Amniotic stem cell (primary cell): ENCODE measurements at regions not wholly inside any gene's neighbourhood (a gene's known extent, or its start where the extent isn't known, plus 50 kb on each side); places are given as distances from the start of the nearest gene placed in this dataset.
A peak's percentile ranks its signal among the peaks of the same experiment; 100 is the strongest.

Source experiments
- DNase-seq: peaks from one replicate; lab custom pipeline; 2025; lab: John Stamatoyannopoulos, UW

DNA sequence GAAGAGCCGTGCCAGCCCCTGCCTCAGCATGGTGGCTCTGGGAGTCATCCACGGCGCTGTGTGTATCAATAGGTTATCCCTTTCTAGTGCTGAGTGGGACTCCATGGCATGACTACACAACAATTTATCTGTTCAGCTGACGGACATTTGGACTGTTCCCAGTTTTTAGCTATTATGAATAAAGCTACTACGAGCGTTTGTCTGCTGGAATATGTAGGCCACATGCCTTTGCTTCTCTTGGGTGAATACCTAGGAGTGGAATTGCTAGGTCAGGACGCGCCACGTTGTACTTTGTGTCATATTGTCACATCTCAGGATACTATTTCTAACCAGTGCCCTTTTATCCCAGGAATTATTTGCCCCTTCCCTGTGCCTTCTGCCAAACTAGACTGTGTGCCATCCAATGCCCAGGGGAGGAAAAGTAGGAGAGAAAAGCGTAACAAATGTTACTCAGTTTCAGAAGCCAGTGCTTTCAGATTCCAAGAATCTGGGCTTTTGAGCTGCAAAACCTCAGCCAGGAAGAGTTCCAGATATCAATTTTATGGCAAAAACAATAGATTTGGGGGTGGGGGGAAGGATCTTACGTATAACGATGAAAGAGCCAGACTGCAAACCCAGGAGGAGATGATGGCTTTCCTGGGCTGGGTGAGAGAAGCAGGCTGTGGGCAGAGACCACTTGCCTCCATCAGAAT, 62.5 kb upstream of the NCOR2 start:
- no peak for DNase-seq

DNA sequence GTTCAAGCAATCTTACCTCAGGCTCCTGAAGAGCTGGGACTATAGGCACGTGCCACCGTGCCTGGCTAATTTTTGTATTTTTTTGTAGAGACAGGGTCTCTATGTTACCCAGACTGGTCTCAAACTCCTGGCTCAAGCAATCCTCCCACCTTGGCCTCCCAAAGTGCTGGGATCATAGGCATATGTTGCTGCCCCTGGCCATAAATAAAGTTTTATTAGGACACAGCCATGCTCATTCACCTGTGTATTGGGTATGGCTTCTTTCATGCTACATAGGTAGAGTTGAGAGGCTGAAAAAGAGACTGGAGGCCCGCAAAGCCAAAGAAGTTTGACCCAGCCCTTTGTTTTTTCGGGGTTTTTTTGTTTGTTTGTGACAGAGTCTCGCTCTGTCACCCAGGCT, 61.7 kb upstream of the NCOR2 start:
- no peak for DNase-seq

DNA sequence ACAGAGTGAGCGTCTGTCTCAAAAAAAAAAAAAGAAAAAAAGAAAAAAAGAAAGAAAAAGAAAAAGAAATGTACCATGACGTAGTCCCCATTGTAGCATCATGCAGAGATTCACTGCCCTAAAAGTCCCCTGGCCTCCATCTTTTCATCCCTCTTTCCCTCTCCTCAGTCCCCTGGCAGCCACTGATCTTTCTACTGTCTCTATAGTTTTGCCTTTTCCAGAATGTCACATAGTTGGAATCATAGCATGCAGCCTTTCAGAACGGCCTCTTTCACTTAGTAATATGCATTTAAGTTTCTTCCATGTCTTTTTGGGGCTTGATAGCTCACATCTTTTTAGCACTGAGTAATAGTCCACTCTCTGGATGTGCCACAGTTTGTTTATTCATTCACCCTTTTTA, 60.5 kb upstream of the NCOR2 start:
- DNase-seq: no peak

DNA sequence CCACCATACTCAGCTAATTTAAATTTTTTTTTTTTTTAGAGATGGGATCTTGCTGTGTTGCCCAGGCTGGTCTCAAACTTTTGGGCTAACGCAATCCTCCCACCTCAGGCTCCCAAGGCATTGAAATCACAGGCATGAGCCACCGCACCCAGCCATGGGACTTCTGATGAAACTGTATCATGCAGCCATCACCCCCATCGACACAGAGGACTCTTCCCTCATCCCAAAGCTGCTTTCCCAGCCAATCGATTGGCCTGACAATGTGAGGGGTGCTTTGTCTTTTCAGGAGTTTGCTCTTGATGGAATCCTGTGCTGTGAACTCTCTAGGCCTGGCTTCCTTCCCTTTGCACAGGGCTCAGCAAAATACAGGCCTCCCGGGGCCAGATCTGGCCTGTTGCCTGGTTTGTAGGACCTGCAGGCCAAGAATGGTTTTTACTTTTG, 59.6 kb upstream of the NCOR2 start:
- no peak for DNase-seq

DNA sequence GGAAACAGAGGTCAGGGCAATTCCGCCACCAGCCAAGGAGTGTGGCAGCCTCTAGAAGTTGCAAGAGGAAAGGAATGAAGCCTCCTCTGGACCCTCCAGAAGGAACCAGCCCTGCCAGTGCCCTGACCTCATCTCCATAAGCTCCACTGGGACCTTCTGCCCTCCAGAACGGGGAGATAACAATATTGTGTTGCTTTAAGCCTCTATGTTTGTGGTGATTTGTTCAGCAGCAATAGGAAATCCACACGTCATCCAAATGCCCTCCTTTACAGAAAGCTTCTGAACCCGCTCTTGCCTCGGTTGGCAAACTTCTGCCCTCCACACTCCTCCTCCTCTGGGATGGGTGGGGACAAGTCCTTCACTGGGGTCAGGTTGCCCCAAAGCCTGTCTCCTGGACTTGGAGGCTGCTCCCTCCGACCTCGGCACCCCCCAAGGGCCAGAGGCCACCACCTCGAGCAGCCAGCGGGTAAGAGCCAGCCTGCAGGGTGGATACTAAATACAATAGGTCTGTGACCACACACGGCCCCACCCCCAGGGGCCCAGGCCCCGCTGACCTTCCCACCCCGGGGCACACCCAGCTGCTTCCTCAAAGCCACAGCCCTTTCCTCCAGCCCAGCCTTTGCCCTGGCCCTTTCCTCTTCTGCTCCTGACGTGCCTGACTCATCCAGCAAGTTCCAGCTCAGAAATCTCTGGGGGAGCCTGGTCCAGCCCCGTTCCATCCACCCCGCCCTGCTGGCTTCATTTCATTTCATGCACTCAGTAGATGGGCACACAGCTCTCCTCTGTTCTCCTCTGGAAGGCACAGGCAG, 58.7 kb upstream of the NCOR2 start:
- DNase-seq: peak; percentile 36

DNA sequence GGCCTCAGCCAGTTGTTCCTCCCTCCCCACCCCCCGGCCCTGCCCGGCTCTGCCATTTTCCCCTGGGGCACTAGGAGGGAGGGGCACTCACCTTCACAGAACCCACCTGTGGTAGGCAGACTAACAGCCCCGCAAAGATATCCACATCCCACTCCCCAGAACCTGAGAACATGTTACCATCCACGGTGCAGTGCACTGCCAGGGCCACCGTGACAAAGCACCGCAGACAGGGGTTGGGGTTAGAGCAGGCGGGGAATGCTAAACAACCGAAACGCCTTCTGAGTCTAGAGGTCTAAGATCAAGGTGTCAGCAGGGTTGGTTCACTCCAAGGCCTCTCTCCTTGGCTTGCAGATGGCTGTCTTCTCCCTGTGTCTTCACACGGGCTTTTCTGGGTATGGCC, 57.4 kb upstream of the NCOR2 start:
- no peak for DNase-seq

DNA sequence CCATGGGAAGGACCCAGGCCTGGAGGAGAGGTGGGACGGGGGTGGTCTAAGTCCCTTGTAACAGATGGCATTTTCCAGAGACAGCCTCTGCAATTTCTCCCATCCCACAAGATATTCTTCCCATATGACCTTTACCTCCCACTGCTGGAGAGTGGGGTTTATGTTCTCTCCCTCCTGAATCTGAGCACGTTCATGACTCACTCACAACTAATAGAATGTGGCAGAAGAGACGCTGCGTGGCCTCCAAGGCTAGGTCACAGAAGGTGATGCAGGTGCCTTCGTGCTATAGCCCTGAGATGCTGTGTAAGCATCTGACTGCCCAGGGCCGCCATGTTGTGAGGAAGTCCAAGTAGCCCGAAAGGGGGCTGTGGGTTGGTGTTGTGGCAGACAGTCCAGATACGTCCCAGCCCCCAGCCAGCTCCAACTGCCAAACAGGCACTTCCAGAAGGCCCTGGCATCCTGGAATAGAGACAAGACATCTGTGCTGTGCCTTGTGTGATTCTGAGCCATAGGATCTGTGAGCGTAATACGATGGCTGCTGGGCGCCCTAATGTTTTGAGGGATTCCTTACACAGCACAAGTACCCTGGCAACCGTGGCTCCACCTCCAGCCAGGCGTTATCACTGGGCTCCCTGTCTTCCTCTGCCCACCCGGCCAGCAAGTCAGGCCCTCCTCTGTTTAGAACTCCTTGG, 56.1 kb upstream of the NCOR2 start:
- DNase-seq: no peak

DNA sequence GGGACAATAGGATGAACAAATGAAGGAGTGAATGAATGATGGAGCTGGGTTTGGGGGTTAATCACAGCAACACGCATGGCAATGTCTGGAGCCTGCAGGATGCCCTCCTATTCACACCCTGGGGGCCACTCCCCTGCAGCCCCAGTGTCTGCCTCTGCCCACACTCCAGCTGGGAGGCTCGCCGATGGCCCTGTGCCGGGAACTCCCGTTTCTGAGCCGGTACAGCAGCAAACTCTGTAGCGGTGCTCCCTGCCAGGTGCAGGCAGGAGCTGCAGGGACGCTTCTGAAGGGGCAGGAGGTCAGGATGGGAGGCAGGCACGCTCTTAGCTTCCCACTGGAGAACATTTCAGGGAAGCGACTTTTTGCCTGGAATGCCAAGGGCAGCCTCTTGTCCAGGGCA, 55.4 kb upstream of the NCOR2 start:
- no peak for DNase-seq

DNA sequence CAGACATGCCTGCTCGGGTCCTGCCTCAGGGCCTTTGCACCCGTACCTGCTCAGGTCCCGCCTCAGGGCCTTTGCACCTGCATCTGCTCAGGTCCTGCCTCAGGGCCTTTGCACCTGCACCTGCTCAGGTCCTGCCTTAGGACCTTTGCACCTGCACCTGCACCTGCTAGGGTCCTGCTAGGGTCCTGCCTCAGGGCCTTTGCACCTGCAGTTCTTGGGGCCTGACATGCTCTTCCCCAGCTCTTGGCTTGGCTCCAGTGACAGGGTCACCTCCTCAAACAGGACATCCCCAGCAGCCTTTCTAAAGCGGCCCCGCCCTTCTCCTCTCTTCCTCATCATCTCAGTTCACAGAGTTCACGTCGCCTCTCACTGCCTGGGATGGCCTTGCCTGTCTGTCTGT, 54.9 kb upstream of the NCOR2 start:
- no peak for DNase-seq

DNA sequence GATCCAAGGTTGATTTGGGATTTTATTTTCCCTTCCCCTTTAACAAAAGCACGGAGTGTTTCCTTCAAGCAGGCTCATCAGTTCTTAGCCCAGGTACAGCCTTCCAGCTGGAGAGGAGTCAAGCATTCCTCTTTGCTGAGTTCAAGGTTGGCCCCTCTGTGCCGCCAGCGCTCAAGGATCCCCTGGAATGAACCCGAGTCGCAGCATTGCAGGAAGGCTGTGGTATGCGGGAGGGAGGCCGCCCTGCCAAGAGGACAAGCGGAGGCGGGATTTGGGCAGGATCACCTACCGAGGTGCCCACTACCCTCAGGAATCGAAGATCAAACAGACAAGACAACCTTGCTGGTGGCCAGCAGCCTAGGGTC, 53.9 kb upstream of the NCOR2 start:
- no peak for DNase-seq

DNA sequence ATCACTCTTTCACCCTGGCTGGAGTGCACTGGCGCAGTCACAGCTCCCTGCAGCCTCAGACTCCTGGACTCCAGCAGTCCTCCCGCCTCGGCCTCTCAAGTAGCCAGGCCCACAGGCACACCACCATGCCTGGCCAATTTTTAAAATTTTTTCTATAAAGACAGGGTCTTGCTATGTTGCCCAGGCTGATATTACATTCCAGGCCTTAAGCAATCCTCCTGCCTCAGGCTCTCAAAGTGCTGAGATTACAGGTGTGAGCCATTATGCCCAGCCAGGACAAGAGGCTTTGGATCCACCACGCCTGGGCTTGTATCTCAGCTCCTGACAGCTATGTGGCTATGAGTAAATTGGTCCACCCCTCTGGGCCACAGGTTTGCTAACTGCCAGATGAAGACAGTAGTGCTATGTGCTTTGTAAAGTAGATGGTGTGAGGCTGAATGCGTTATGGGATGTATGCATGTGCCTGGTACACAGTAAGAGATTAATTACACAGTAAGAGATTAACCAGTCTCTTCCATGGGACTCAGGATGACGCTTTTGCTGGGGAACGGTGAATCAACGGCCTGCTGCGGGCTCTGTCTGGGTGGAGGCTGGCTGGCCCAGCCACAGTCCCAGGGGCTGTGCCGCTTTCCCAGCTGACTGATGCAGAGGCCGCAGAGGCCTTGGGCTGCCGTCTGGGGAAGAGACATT, 53.3 kb upstream of the NCOR2 start:
- no peak for DNase-seq

DNA sequence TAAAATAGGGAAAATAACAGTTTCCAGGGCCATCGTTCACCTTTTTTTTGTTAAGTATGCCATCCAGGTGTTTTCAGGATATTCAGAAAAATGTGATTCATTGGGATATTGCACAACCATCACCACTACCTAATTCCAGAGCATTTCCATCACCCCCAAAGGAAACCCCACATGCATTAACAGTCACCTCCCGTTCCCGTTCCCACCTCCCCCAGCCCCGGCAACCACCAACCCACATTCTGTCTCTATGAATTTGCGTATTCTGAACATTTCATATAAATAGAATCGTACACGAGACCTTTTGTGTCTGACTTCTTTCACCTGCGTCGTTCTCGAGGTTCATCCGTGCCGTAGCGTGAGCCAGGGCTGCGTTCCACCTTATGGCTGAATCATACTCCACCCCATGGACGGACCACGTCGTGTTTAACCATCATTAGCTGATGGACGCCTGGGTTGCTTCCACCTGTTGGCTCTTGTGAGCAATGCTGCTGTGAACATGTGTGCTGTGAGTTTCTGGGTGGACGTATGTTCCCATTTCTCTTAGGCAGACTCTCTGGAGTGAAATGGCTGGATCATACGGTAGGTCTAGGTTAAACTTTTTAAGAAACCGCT, 51.0 kb upstream of the NCOR2 start:
- no peak for DNase-seq

DNA sequence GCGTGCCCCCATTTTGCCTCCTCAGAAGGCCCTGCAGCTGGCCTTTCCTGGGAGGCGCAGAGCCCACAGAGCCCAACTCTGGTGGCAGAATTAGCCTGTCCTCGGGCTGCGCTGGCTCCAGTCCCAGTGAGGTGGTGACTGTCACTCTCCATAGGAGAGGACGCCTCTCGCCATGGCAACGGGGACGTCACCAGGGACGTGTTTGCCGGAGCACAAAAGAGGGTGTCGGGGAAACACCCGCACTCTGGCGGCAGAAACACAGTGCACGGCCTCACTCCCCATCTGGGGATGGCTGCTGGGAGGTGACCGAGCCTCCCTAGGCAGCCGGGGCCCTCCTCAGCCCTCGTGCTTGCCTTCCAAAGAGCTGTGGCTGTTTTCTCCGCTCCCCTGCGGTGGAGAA, 50.2 kb upstream of the NCOR2 start:
- DNase-seq: no peak
